Progenitor cell of endocrine pancreas (in vitro differentiated cells): ENCODE measurements at regions not wholly inside any gene's neighbourhood (a gene's known extent, or its start where the extent isn't known, plus 50 kb on each side); places are given as distances from the start of the nearest gene placed in this dataset.

Experiments used
- DNase-seq: peaks from one replicate; pipeline ENCODE4 v3.0.0; 2021; ENCODE audit warnings: low spot score; ENCODE audit not compliant: unreplicated experiment
- H3K27ac Mint-ChIP-seq: 2 replicates; pipeline ENCODE4 v1.8.0; 2021; ENCODE audit warnings: mild to moderate bottlenecking, moderate library complexity, mixed read lengths
- H3K27me3 Mint-ChIP-seq: 2 replicates; pipeline ENCODE4 v1.8.0; 2021; ENCODE audit warnings: mixed read lengths
- H3K36me3 Mint-ChIP-seq: 2 replicates; pipeline ENCODE4 v1.8.0; 2022; ENCODE audit warnings: mixed read lengths; ENCODE audit not compliant: insufficient read depth
- H3K4me1 Mint-ChIP-seq: 2 replicates; pipeline ENCODE4 v1.8.0; 2021; ENCODE audit warnings: low read depth, mixed read lengths
- H3K4me3 Mint-ChIP-seq: 2 replicates; pipeline ENCODE4 v1.8.0; 2021; ENCODE audit warnings: low read depth, mild to moderate bottlenecking, moderate library complexity, mixed read lengths
- H3K9me3 Mint-ChIP-seq: 2 replicates; pipeline ENCODE4 v1.8.0; 2021; ENCODE audit warnings: low read depth, mixed read lengths
- CTCF ChIP-seq: fragments of 200-600 bp; sonication (generic); IDR thresholded peaks from one replicate; pipeline ENCODE4 v1.5.0; 2021; ENCODE audit warnings: antibody characterized with exemption, mild to moderate bottlenecking; ENCODE audit not compliant: unreplicated experiment

GRCh38 chr3:31225923-31226322 is 306.8 kb upstream of the STT3B start:
- DNase-seq: no peak
- Mint-ChIP-seq H3K9me3 (no peaks in the 10 kb centered on the region), H3K4me3 (no peak overlapping the region), H3K27me3 (no peaks in the 10 kb centered on the region), H3K4me1 (peaks cover 5% of the 10 kb centered on the region), H3K27ac (no peak overlapping the region), H3K36me3 (no peaks in the 10 kb centered on the region)
- no peak for TF ChIP-seq CTCF

- H3K27ac Mint-ChIP-seq: no peak overlapping the region
- no peaks in the 10 kb centered on the region for H3K36me3 Mint-ChIP-seq
- no peaks in the 10 kb centered on the region for H3K27me3 Mint-ChIP-seq
- DNase-seq: no peak
- H3K4me3 Mint-ChIP-seq: no peak overlapping the region
- no peaks in the 10 kb centered on the region for H3K9me3 Mint-ChIP-seq
- H3K4me1 Mint-ChIP-seq: peaks cover 5% of the 10 kb centered on the region
- TF ChIP-seq CTCF: no peak
Measured at GRCh38 chr3:31226346-31226745, 306.4 kb upstream of the STT3B start.

- no peak for DNase-seq
- Mint-ChIP-seq H3K9me3 (no peaks in the 10 kb centered on the region), H3K4me1 (peaks cover 5% of the 10 kb centered on the region), H3K4me3 (no peak overlapping the region), H3K36me3 (no peaks in the 10 kb centered on the region), H3K27me3 (no peaks in the 10 kb centered on the region), H3K27ac (no peak overlapping the region)
- no peak for TF ChIP-seq CTCF
Measured at GRCh38 chr3:31227131-31227562, 305.6 kb upstream of the STT3B start.

- no peaks in the 10 kb centered on the region for H3K27me3 Mint-ChIP-seq
- no peak overlapping the region for H3K4me3 Mint-ChIP-seq
- H3K4me1 Mint-ChIP-seq: peaks cover 2% of the 10 kb centered on the region
- no peaks in the 10 kb centered on the region for H3K36me3 Mint-ChIP-seq
- no peak overlapping the region for H3K27ac Mint-ChIP-seq
- no peak for TF ChIP-seq CTCF
- no peaks in the 10 kb centered on the region for H3K9me3 Mint-ChIP-seq
- DNase-seq: no peak
Measured at GRCh38 chr3:31230425-31231223, 302.1 kb upstream of the STT3B start.

GRCh38 chr3:31232055-31233025 is 300.4 kb upstream of the STT3B start:
- no peak overlapping the region for H3K4me3 Mint-ChIP-seq
- DNase-seq: no peak
- TF ChIP-seq CTCF: no peak
- H3K27ac Mint-ChIP-seq: no peak overlapping the region
- no peaks in the 10 kb centered on the region for H3K27me3 Mint-ChIP-seq
- no peaks in the 10 kb centered on the region for H3K36me3 Mint-ChIP-seq
- H3K9me3 Mint-ChIP-seq: no peaks in the 10 kb centered on the region
- H3K4me1 Mint-ChIP-seq: peaks cover 2% of the 10 kb centered on the region
